ENCODE measurements at regions not wholly inside any gene's neighbourhood (a gene's known extent, or its start where the extent isn't known, plus 50 kb on each side); places are given as distances from the start of the nearest gene placed in this dataset.
"Not testable (repeated sequence)": the region's sequence is repeated elsewhere in the genome, so short reads cannot be mapped to it uniquely, and the experiment has no call there.

GRCh38 chr5:13211064-13211463 is 733.4 kb downstream of the DNAH5 start:
- no peaks in the 10 kb centered on the region for H3K9me3 Mint-ChIP-seq
- TF ChIP-seq KAT7 (CRISPR knock-in tag; IDR thresholded peaks at IDR 0.05; ENCODE audit: borderline replicate concordance) (no peak), PRRX2 (CRISPR knock-in tag; IDR thresholded peaks at IDR 0.05) (no peak), MAX (CRISPR knock-in tag; IDR thresholded peaks at IDR 0.05) (no peak)
- ChIA-PET POLR2A (no interaction called here), CTCF (no interaction called here)
- H3K4me3 Mint-ChIP-seq = no peak overlapping the region
- ATAC-seq (no peak), DNase-seq (ENCODE audit: low spot score) (no peak)
- H3K4me1 Mint-ChIP-seq = no peaks in the 10 kb centered on the region
- no peak overlapping the region for H3K27ac Mint-ChIP-seq
- H3K36me3 Mint-ChIP-seq = no peaks in the 10 kb centered on the region
- H3K27me3 Mint-ChIP-seq (ENCODE audit: low read depth) = no peaks in the 10 kb centered on the region; the same call in 1 of the 2 replicates

GRCh38 chr5:13207112-13207511 is 737.4 kb downstream of the DNAH5 start:
- Mint-ChIP-seq H3K36me3 (peaks cover 13% of the 10 kb centered on the region), H3K27ac (no peak overlapping the region), H3K27me3 (ENCODE audit: low read depth) (no peaks in the 10 kb centered on the region), H3K9me3 (peaks cover 16% of the 10 kb centered on the region), H3K4me3 (no peak overlapping the region), H3K4me1 (no peaks in the 10 kb centered on the region)
- DNase-seq (ENCODE audit: low spot score) (no peak), ATAC-seq (no peak)
- TF ChIP-seq CTCF (IDR thresholded peaks at IDR 0.05) (no peak), USF1 (CRISPR knock-in tag; IDR thresholded peaks at IDR 0.05) (no peak), HMGA2 (CRISPR knock-in tag; IDR thresholded peaks at IDR 0.05) (no peak), E2F5 (CRISPR knock-in tag; IDR thresholded peaks at IDR 0.05) (no peak), ZNF263 (CRISPR knock-in tag; IDR thresholded peaks at IDR 0.05; ENCODE audit: low read depth) (no peak)
- CTCF ChIA-PET = no interaction called here
- POLR2A ChIA-PET = no interaction called here

- Mint-ChIP-seq H3K27ac (no peak overlapping the region), H3K9me3 (peaks cover 53% of the 10 kb centered on the region), H3K27me3 (ENCODE audit: low read depth) (no peaks in the 10 kb centered on the region), H3K36me3 (peaks cover 17% of the 10 kb centered on the region), H3K4me3 (no peak overlapping the region), H3K4me1 (no peaks in the 10 kb centered on the region)
- CTCF ChIA-PET = no interaction called here
- DNase-seq (ENCODE audit: low spot score) = no peak
- ATAC-seq = no peak
- no peak for TF ChIP-seq USF1 (CRISPR knock-in tag; IDR thresholded peaks at IDR 0.05)
- TF ChIP-seq MXD4 (CRISPR knock-in tag; IDR thresholded peaks at IDR 0.05; ENCODE audit: borderline replicate concordance) = no peak
- POLR2A ChIA-PET = no interaction called here
Measured at GRCh38 chr5:13201022-13201421, 743.5 kb downstream of the DNAH5 start.

GRCh38 chr5:13198226-13198625 is 746.3 kb downstream of the DNAH5 start:
- ATAC-seq; POLR2A ChIA-PET; CTCF ChIA-PET; H3K4me1 Mint-ChIP-seq; DNase-seq (ENCODE audit: low spot score); H3K27me3 Mint-ChIP-seq (ENCODE audit: low read depth); H3K4me3 Mint-ChIP-seq; H3K27ac Mint-ChIP-seq: not testable (repeated sequence)
- Mint-ChIP-seq H3K36me3 (peaks cover 13% of the 10 kb centered on the region), H3K9me3 (peaks cover 48% of the 10 kb centered on the region)

- Mint-ChIP-seq H3K4me3 (no peak overlapping the region), H3K27ac (no peak overlapping the region), H3K27me3 (ENCODE audit: low read depth) (no peaks in the 10 kb centered on the region), H3K4me1 (peaks cover 8% of the 10 kb centered on the region), H3K36me3 (no peaks in the 10 kb centered on the region), H3K9me3 (no peaks in the 10 kb centered on the region)
- ChIA-PET CTCF (no interaction called here), POLR2A (no interaction called here)
- DNase-seq (ENCODE audit: low spot score) (no peak), ATAC-seq (no peak)
- TF ChIP-seq JUN (CRISPR knock-in tag; IDR thresholded peaks at IDR 0.05) (no peak), NR3C1 (CRISPR knock-in tag; conservative IDR thresholded peaks at IDR 0.05; ENCODE audit: low read depth) (no peak), OVOL2 (CRISPR knock-in tag; IDR thresholded peaks at IDR 0.05; ENCODE audit: borderline replicate concordance) (no peak), TEAD1 (CRISPR knock-in tag; IDR thresholded peaks at IDR 0.05) (no peak), MYBL2 (CRISPR knock-in tag; IDR thresholded peaks at IDR 0.05) (no peak), NR1H2 (CRISPR knock-in tag; IDR thresholded peaks at IDR 0.05) (no peak), FOXP1 (CRISPR knock-in tag; IDR thresholded peaks at IDR 0.05; ENCODE audit: borderline replicate concordance) (no peak), GABPB1 (CRISPR knock-in tag; IDR thresholded peaks at IDR 0.05) (no peak), ZNF121 (CRISPR knock-in tag; IDR thresholded peaks at IDR 0.05) (no peak), CTCF (IDR thresholded peaks at IDR 0.05) (no peak), ZNF219 (CRISPR knock-in tag; IDR thresholded peaks at IDR 0.05; ENCODE audit: borderline replicate concordance) (no peak)
Measured at GRCh38 chr5:13189532-13189931, 755.0 kb downstream of the DNAH5 start.

All from WTC11 (cell line).